HS-5 (cell line): ENCODE measurements at regions not wholly inside any gene's neighbourhood (a gene's known extent, or its start where the extent isn't known, plus 50 kb on each side); places are given as distances from the start of the nearest gene placed in this dataset.
"Not testable (repeated sequence)": the region's sequence is repeated elsewhere in the genome, so short reads cannot be mapped to it uniquely, and the experiment has no call there.

Source experiments
- DNase-seq: peaks from one replicate; pipeline ENCODE4 v3.0.0-alpha.2; 2012; ENCODE audit warnings: low read depth

DNA sequence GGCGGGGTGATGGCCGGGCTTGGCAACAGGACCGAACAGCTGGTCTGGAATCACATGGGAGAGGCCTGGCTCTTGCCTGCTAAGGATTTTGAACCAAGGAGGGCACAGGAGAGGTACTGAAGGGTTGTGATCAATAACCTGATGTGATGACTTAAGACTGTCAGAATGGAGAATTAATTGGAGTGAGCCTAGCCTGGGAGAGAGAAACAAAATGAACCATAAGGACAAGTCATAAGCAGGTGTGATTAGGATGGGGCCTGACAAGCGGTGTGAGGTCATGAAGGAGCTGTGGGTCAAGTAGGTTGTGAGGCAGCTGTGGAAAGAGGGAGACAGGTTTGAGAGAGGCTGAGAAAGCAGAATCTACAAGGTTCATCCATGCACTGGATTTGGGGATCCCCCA lies 104.6 kb downstream of the MED10 start:
- no peak for DNase-seq

DNA sequence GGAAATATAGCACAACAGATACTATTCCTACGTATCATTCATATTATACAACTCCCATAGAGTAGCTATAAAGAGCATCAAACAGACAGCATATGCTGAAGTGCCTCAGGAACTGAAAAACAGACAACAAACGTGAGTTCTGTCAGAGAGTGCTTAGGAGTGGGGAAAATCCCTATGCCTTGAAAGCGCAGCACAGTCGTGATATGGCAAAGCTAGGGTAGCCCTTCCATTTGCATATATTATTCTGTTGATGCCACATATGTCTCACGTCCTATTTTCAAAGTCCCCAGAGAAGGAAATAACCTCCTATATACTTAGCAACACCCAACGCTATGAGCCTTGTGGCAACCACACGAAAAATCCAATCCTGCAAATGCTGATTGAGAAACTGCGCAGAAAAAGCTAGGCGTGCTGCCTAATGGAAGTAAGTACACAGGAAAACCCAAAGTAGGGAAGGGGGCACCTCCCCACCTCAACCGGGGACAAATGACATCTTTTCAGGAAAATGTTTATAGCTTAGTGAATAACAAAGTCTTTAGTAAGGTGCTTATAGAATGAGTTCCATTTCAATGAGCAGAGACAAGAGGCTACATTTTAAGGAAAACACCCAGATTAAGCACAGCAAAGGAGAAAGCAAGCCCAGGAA lies 105.1 kb downstream of the MED10 start:
- no peak for DNase-seq

DNA sequence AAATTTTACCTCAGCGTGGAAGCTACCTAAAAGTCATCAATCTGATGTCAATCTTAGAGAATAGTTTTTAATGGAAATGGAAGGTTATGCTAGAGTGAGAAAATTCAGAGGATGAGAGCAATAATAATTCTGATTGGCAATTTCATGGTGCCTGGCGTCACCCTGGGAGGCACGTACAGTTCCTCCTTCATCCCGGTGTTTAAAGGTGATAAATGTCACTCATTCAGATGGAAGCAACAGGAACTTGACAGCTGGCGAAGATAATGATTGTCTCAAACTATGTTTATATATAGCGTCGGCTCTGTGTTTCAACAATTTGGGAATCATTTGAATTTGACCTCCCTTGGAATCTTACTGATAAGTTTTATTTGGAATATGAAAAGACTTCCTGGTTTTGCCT lies 108.4 kb downstream of the MED10 start:
- DNase-seq, result no peak

DNA sequence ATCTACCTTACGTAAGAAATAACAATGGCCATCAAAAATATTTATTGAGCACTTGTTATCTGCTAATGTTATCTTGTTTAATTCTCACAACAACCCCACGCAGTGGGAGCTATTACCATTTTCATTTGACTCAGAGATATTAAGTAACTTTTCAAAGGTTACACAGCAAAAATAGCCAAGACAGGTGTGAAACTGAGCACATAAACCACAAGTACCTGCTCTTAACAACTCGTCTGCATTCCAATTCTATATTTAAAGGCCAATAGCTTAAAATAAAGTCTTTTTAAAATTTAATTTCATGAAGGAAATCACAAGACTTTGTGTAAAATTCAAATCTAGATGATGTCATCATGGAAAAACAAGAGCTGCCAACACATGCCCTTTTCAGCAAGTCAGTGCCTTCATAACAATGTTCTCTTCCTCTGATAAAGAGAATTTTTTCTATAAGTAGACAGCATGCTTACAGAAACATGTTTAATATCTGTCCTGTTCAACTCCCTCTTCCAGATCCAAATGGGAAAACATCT lies 111.6 kb downstream of the MED10 start:
- no peak for DNase-seq

DNA sequence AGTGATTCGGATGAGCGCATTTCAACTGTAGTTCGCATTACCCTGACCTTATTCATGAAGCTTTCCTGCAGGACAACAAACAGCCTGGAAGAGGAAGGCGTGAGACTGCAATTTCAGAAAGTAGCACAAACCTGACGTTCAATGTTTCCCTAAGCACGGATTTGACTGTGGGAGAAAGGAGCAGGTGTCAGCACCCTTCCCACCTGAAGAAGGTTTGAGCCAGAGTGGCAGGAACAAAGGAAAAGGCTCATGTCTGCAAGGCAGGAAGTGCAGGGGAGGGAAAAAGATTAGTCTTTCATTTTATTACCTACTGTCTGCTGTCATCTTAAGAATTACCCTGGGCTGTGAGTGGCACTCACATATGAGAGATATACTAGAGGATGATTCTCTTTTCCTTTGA lies 114.0 kb downstream of the MED10 start:
- DNase-seq, result no peak

DNA sequence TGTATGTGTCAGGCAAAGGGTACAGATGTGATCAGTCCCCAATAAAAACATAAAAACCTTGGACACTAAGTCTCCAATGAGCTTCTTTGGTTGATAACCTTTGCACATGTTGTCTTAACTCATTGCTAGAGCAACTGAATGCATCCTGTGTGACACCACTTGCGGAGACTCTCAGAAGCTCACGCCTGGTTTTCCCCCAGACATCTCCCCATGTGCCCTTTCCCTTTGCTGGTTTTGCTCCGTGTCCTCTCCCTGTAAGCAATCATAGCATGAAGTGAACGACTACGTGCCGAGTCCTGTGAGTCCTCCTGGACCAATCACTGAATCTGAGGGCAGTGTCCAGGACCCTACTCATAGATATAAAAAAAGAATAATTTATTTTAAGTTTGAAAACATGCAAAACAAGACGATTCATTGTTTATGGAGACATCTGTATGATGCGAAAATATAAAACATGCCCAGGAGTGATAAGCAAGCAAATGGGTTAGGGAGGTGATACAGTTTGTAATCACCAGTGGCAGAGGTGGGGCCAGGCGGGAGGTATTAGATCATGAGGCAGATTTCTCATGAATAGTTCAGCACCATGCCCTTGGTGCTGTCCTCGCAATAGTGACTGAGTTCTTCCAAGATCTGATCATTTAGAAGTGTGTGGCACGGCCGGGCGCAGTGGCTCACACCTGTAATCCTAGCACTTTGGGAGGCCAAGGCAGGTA lies 115.5 kb downstream of the MED10 start:
- no peak for DNase-seq

DNA sequence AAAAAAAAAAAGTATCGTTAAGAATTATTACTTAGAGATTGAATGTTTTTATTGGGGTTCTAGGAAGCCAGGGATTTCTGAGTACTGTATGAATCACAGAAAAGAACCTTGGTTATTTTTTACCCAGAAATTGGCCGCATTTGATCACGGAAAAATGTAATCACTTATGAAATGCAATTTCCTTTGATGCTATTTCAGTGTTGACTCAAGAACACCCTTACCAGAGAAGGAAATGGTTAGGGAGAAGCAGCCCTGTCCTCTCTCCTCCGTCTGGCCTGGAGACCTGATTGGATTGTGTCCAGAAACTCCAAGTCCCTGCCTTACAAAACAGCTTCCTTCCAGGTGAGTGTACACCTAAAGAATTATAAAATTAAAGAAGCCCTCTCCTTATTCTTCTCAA lies 116.7 kb downstream of the MED10 start:
- no peak for DNase-seq

DNA sequence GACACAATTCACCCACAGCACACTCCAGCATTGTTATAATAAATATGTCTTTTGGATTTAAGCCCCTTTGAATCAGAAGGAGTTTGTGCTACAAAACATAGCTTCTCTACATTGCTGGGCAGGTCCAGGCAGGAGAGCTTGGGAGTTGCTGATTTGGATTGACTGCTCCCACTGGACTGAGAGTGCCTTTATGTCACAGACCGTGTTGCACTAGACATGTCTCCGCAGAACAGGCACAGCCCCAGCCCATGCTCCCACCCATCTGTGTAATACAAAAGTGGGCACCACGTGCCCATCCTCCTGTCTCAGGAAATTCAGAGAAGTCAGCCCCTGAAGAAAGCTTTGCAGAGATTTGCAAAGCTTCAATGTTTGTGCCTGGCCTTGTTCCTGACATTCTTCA lies 117.1 kb downstream of the MED10 start:
- DNase-seq, result no peak

DNA sequence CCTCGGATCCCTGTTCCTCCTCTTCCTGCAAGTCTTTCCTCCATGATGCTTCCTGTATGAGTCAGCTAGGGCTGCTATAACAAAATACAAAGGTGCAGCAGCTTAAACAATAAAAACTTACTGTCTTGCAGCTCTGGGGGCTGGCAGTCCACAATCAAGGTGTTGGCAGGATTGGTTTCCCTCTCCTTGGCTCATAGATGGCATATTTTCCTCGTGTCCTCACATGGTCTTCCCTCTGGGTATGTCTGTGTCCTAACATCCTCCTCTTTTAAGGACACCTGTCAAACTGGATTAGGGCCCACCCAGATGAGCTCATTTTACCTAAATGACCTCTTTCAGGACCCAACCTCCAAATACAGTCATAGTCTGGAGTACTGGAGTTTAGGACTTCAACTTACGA lies 117.5 kb downstream of the MED10 start:
- no peak for DNase-seq

DNA sequence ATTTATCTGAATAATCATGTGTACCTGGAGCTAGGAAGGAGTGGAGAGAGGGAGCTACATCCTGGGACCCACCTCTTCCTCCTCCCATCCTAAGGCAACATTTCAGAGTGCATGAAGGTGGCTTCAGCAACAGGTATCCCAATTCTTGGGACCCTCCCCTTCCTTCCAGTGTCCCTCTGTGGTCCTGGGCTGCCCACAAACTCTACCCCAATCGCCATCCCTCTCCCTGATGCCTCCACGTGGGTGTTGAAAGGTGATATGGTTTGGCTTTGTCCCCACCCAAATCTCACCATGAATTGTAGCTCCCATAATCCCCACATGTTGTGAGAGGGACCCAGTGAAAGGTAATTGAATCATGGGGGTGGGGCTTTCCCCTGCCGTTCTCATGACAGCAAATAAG lies 121.4 kb downstream of the MED10 start:
- no peak for DNase-seq

DNA sequence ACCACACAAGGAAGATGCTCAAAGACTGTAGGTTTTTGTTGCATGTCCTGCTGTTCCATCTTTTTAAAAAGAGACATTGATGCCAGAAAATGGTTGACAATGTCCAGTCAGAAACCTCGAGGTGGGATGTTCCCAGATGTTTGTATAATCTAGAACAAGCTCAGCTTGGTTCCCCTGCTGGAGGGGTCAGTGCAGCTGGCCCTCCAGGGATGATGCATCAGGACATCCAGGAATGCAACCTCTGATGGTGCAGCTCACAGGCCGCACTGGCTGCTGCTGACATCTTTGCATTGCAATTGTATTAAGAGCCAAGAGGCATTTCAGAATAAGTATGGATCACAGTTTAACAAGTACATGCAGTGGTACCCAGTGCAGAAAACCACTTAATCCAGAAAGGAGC lies 122.4 kb downstream of the MED10 start:
- no peak for DNase-seq

DNA sequence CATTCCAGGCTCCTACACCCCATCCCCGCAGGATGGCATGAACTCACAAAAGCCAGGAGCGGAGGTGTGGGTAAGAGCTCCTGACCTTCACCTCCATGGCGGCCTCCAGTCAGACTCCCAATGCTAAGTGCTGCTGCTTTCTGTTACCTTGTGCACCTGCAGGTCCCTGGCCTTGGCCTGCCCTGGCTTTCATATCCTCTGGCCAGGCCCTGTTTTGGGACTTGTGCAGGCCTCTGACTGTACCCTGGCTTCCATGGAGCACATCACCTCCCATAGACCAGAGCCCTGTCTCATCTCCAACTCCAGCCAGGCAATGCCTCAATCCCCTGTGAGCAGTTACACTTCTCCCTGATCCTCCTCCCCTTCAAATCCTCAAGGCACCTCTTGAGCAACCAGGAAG lies 124.5 kb downstream of the MED10 start:
- DNase-seq, result no peak

DNA sequence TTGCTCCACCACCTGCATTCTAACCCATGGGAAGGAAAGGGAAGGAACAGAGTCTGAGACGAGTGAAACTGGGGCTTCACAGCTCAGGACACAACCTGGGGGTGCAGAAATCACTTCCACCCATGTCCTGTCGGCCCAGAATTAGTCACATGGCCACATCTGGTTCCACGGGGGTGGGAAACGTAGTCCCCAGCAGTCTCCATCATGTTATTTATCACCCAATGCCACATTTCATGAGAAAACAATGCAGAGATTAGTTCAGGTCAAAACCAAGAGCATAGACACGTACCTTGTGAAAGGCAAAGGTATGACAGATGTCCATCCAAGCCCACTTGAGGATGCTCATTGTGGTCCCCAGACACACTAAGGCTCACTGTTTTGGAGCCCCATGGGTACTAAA lies 125.1 kb downstream of the MED10 start:
- no peak for DNase-seq

DNA sequence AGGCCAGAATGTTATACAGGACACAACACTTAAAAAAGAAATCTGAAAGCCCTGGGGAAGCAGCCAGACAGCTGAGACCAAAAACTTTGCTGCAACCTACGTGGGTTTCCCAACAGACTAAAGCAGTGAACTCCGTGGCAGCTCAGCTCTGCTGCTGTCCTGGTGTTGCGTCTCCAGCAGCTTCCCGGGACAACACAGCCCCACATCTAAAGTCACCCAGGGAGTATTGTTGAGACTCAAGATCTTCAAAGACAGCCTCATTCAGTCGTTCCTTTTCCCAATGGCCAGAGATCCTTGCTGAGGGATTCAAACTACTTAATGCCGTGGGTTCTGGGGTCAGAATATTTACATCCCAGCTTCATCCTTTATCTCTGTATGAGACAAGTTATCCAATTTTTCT lies 125.8 kb downstream of the MED10 start:
- no peak for DNase-seq

DNA sequence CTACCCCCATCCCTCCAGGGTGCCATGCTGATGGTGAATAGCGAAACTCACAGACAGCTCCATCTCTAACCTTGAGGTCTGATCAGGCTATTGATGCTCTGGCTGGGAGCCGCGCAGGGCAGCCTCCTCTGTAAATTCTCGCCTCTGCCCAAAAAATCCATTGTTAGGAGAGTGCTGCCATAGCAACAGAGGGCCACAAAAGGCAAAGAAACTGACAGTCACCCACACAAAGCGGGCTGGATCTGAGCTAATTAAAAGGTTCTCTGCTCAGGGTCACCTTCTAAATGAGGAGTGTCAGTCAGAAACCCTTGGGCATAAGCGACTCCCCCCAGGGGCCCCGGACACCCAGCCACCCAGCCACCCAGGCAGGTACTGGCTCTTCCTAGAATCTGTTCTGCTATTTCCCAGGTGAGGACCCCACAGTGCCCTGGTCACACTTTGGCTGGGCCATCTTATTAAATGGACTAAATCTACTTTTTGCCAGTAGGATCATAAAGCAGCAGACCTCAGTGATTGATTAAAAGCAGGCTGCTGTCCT lies 126.7 kb downstream of the MED10 start:
- no peak for DNase-seq

DNA sequence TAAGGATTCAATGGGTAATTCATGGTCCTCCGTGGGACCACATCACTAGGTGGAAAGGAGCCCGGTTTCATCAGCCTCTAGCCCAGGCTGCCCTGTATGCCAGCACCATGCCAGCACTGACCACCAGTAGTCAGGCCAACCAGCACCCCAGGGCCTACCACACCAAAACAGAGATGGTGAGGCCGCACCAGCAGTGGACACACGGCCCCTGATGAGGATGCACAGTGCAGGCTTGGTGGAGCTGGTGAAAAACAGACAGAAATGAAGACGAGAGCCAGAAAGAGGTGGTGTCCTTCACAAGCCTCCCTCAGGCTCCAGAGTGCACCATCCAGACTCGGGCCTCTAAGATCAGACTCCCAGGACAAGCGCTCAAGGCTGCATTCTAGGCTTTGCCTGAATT lies 128.2 kb downstream of the MED10 start:
- DNase-seq, result no peak

DNA sequence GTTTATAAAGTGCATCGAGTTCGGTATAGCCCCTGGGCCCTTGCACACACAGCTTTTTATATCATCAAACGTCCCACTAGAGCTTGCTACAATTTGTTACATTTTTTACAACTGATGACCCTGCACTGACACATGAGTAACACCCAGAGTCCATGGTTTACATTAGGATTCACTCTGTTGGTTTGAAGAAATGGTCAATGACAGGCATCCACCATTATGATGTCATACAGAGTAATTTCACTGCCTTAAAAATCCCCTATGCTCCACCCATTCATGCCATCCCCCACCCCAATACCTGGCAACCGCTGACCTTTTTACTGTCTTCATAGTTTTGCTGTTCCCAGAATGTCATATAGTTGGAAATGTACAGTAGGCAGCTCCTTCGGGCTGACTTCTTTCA lies 130.2 kb downstream of the MED10 start:
- no peak for DNase-seq

DNA sequence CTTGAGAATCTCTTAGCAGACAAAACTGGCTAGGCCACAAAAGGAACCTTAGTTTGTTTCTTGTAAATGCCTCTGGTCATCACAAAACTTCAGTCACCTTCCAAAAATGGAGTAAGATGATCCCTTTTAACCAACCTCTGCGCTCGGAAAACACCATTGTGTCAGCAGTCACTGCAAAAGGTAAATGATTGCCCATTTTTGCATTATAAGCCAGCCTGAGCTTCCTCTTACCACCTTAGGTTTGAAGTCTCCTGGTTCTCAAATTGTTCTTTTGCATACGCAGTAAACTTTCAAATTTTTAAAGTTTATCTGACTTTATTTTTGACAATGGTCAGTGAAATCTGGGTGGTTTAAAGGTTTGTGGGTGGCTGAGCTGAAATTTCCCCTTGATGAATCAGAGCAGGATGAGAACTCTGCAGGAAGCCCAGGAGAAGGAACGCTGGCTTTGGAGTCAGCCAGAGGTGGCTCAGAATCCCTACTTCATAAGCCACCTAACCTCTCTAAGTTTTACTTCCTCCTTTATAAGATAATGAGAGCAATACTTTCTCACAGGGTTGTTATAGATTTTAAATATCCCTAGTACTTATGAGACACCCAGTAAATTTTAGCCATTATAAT lies 131.4 kb downstream of the MED10 start:
- no peak for DNase-seq

DNA sequence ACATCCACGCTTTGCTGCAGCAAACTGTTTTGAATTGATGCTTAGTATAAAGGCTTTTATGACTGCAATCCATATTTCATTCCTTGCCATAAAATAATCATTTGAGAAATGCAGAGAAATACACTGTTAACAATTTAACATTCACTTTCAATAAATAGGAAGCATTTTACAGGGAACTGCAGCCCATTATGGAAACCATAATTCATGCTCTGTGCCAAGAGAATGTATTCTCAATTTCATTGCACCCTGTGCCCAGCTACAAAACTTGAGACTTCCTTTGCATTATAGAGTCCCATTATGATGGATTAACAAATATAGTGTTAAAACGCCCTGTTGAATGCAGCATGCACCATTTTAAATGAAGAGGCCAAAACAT lies 134.0 kb downstream of the MED10 start:
- DNase-seq, result no peak

DNA sequence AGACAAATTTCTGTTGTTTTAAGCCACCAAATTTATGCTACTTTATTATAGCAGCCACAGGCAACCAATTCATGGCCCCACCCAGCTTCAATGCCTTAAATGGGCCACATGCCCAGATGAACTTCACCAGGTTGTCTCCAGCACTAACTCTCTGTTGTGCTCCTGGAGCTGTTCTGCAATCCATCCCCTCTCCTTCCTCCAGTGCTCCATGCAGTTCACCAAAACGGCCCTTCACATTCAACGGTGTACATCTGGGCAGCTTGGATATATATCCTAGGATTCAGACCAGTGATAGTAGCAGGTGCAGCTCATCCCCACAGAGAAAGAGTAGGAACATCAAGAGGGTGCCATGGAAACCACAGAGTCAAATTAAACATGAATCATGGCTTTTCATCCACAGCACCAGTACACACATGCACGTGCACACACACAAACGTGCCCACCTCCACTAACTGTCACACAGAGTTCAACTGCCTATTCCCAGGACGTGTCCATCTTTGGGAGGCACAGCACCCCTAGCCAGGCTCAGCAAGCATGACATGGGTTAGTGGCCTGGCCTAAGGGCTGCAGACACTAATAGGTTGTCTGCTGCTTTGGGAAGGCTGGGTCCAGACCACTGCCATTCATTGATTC lies 134.5 kb downstream of the MED10 start:
- no peak for DNase-seq

DNA sequence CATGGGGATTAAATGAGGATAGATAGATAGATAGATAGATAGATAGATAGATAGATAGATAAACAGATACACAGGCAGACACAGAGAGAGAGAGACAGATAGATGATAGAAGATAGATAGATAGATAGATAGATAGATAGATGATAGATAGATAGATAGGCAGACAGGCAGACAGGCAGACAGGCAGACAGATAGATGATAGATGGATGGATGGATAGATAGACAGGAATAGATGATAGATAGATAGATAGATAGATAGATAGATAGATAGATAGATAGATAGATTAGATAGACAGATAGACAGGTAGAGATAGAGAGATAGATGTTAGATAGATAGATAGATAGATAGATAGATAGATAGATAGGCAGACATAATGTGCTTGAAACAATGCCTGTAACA lies 137.3 kb downstream of the MED10 start:
- not testable (repeated sequence) for DNase-seq

DNA sequence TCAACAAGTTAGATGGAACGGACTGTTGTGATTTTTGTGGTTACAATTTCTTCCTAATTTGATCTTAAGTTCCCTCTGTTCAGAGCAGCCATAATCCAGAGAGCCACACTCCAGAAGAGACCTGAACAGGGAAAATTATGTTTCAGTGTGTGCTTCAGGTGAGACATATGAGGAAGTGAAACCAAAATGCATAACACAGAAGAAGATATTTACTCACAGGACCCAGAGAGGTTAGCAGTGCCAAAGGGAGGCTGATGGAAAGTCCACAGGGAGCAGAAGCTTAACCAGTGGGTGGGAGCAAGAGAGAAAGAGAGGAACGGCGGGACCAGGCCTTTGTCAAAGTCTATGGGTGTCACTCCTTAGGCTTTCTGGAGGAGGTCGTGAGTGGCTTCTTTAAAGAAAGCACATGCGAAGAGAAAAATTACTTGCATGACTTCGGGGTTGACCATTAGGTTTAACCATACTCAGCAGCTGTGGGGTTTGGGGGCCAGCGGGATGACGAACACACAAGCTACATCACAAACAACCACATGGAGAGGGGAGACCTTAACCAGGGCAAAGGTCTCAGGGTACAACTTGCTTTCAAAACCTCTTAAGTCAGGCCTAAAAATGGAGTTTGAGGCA lies 141.4 kb downstream of the MED10 start:
- DNase-seq, result no peak
